ENCODE measurements at regions not wholly inside any gene's neighbourhood (a gene's known extent, or its start where the extent isn't known, plus 50 kb on each side); places are given as distances from the start of the nearest gene placed in this dataset.
"Not testable (repeated sequence)": the region's sequence is repeated elsewhere in the genome, so short reads cannot be mapped to it uniquely, and the experiment has no call there.

- H3K36me3 ChIP-seq: no peaks in the 10 kb centered on the region
- H3K9me3 ChIP-seq: no peaks in the 10 kb centered on the region
- H3K27ac ChIP-seq: peak overlapping the region; percentile 89
- no peaks in the 10 kb centered on the region for H3K27me3 ChIP-seq
- no peak for TF ChIP-seq CTCF (IDR thresholded peaks at IDR 0.05)
- peak overlapping the region in 1 of 2 experiments; percentile 23 for H3K4me3 ChIP-seq (ENCODE audit: low read depth in 1 of 2, low read length in 1 of 2)
- peaks cover 32 to 36% of the 10 kb centered on the region in 2 experiments for H3K4me1 ChIP-seq (ENCODE audit: control insufficient read depth in 1 of 2, insufficient read depth in 1 of 2, low read depth in 1 of 2, low read length in 1 of 2)
Observed at GRCh38 chr3:187812496-187812895, 67.2 kb upstream of the BCL6 start.

GRCh38 chr3:187813198-187813597, 67.9 kb upstream of the BCL6 start:
- Histone ChIP-seq H3K9me3 (no peaks in the 10 kb centered on the region), H3K4me1 (ENCODE audit: control insufficient read depth in 1 of 2, insufficient read depth in 1 of 2, low read depth in 1 of 2, low read length in 1 of 2) (peaks cover 32 to 36% of the 10 kb centered on the region in 2 experiments), H3K4me3 (ENCODE audit: low read depth in 1 of 2, low read length in 1 of 2) (no peak overlapping the region), H3K27me3 (no peaks in the 10 kb centered on the region), H3K27ac (peak overlapping the region; percentile 89), H3K36me3 (no peaks in the 10 kb centered on the region)
- TF ChIP-seq CTCF (IDR thresholded peaks at IDR 0.05): no peak

GRCh38 chr3:187817766-187818165, 72.5 kb upstream of the BCL6 start:
- not testable (repeated sequence) for H3K27me3 ChIP-seq; H3K27ac ChIP-seq; H3K9me3 ChIP-seq; H3K4me3 ChIP-seq (ENCODE audit: low read depth in 1 of 2, low read length in 1 of 2); H3K36me3 ChIP-seq
- peaks cover 18 to 20% of the 10 kb centered on the region in 2 experiments for H3K4me1 ChIP-seq (ENCODE audit: control insufficient read depth in 1 of 2, insufficient read depth in 1 of 2, low read depth in 1 of 2, low read length in 1 of 2)

GRCh38 chr3:187821616-187822317, 76.5 kb upstream of the BCL6 start:
- Histone ChIP-seq H3K4me3 (ENCODE audit: low read depth in 1 of 2, low read length in 1 of 2) (no peak overlapping the region), H3K9me3 (no peaks in the 10 kb centered on the region), H3K27me3 (no peaks in the 10 kb centered on the region), H3K36me3 (no peaks in the 10 kb centered on the region), H3K27ac (peak overlapping the region; percentile 71), H3K4me1 (ENCODE audit: control insufficient read depth in 1 of 2, insufficient read depth in 1 of 2, low read depth in 1 of 2, low read length in 1 of 2) (peaks cover 15% of the 10 kb centered on the region in 2 experiments)
- TF ChIP-seq CTCF (IDR thresholded peaks at IDR 0.05): no peak

- peak overlapping the region; percentile 71 for H3K27ac ChIP-seq
- H3K4me1 ChIP-seq (ENCODE audit: control insufficient read depth in 1 of 2, insufficient read depth in 1 of 2, low read depth in 1 of 2, low read length in 1 of 2): peaks cover 15% of the 10 kb centered on the region in 2 experiments
- H3K27me3 ChIP-seq: no peaks in the 10 kb centered on the region
- TF ChIP-seq CTCF (IDR thresholded peaks at IDR 0.05): no peak
- H3K4me3 ChIP-seq (ENCODE audit: low read depth in 1 of 2, low read length in 1 of 2): no peak overlapping the region
- no peaks in the 10 kb centered on the region for H3K36me3 ChIP-seq
- no peaks in the 10 kb centered on the region for H3K9me3 ChIP-seq
Observed at GRCh38 chr3:187822402-187822801, 77.1 kb upstream of the BCL6 start.

GRCh38 chr3:187823746-187824145, 78.5 kb upstream of the BCL6 start:
- H3K4me1 ChIP-seq (ENCODE audit: control insufficient read depth in 1 of 2, insufficient read depth in 1 of 2, low read depth in 1 of 2, low read length in 1 of 2): peaks cover 22 to 24% of the 10 kb centered on the region in 2 experiments
- H3K27ac ChIP-seq: no peak overlapping the region
- no peak overlapping the region for H3K4me3 ChIP-seq (ENCODE audit: low read depth in 1 of 2, low read length in 1 of 2)
- no peak for TF ChIP-seq CTCF (IDR thresholded peaks at IDR 0.05)
- no peaks in the 10 kb centered on the region for H3K27me3 ChIP-seq
- H3K36me3 ChIP-seq: no peaks in the 10 kb centered on the region
- no peaks in the 10 kb centered on the region for H3K9me3 ChIP-seq

Measured in neutrophil (primary cell).